ENCODE measurements at regions not wholly inside any gene's neighbourhood (a gene's known extent, or its start where the extent isn't known, plus 50 kb on each side); places are given as distances from the start of the nearest gene placed in this dataset.
"Not testable (repeated sequence)": the region's sequence is repeated elsewhere in the genome, so short reads cannot be mapped to it uniquely, and the experiment has no call there.

DNA sequence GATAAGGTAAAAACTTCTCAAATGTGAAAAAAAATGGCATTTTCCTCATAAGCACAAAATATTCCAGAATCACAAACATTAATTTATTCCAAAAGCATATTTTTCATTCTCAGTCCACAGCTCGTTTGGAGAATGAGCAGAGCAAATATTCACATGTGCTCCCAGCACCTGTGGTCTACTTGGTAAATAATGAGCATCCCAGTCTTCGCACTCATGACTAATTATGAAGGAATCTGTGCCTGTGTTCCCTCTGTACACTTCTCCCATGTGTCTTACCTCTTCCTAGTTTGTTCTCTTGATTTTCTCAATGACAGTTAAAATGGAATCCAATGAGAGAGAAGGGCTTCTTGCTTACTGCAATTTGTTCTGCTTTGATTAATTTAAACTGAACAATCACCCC lies 671.0 kb upstream of the SOX11 start (continued):
- TF ChIP-seq HOXB13 (CRISPR knock-in tag; IDR thresholded peaks at IDR 0.05; ENCODE audit: low read depth) (no peak), TFCP2L1 (CRISPR knock-in tag; IDR thresholded peaks at IDR 0.05) (no peak), RAD21 (conservative IDR thresholded peaks at IDR 0.05 in 1 of 2, IDR thresholded peaks at IDR 0.05 in 1 of 2) (no peak)

GRCh38 chr2:5022061-5022460 lies 670.1 kb upstream of the SOX11 start:
- Histone ChIP-seq H3K4me2 (no peak overlapping the region), H3K4me1 (no peaks in the 10 kb centered on the region), H3K27ac (no peak overlapping the region), H3K4me3 (no peak overlapping the region), H3K9me3 (peaks cover 32% of the 10 kb centered on the region)
- DNase-seq (ENCODE audit: low read depth in 1 of 2, low spot score in 1 of 2) (no peak), ATAC-seq (no peak), FAIRE-seq (no peak)
- ChIA-PET POLR2A (no interaction called here), CTCF (no interaction called here)
- 62% methylated on average over 3 of the region's 3 CpGs for WGBS (ENCODE audit: missing lambda C conversion rate)
- TF ChIP-seq CTCF (IDR thresholded peaks at IDR 0.05) (no peak), HOXA7 (CRISPR knock-in tag; IDR thresholded peaks at IDR 0.05) (no peak), ZC3H11A (IDR thresholded peaks at IDR 0.05) (no peak), ZNF302 (CRISPR knock-in tag; IDR thresholded peaks at IDR 0.05) (no peak)
- TF ChIP-seq, protein P1, sequence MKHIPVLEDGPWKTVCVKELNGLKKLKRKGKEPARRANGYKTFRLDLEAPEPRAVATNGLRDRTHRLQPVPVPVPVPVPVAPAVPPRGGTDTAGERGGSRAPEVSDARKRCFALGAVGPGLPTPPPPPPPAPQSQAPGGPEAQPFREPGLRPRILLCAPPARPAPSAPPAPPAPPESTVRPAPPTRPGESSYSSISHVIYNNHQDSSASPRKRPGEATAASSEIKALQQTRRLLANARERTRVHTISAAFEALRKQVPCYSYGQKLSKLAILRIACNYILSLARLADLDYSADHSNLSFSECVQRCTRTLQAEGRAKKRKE (CRISPR knock-in tag; IDR thresholded peaks at IDR 0.05; ENCODE audit: low read depth), result no peak

GRCh38 chr2:5022708-5023635 lies 669.2 kb upstream of the SOX11 start:
- CTCF ChIA-PET, FAIRE-seq: not testable (repeated sequence)

GRCh38 chr2:5026571-5027234 lies 665.5 kb upstream of the SOX11 start:
- POLR2A ChIA-PET, result no interaction called here
- 34% methylated on average over 9 of the region's 9 CpGs for WGBS (ENCODE audit: missing lambda C conversion rate)
- FAIRE-seq, result no peak
- TF ChIP-seq KDM5A (IDR thresholded peaks at IDR 0.05), result no peak
- TF ChIP-seq EHF (CRISPR knock-in tag; IDR thresholded peaks at IDR 0.05), result no peak
- TF ChIP-seq PHF8 (IDR thresholded peaks at IDR 0.05; ENCODE audit: borderline replicate concordance, low read depth), result no peak
- TF ChIP-seq MAX (IDR thresholded peaks at IDR 0.05), result no peak
- no peak for TF ChIP-seq ESRRA (IDR thresholded peaks at IDR 0.05; ENCODE audit: borderline replicate concordance, low read length)
- TF ChIP-seq MYC (IDR thresholded peaks at IDR 0.05; ENCODE audit: borderline replicate concordance, low read length), result no peak
- TF ChIP-seq MAFK (IDR thresholded peaks at IDR 0.05; ENCODE audit: partially characterized antibody), result no peak
- TF ChIP-seq KDM1A (IDR thresholded peaks at IDR 0.05; ENCODE audit: low read depth), result no peak
- TF ChIP-seq RARB (CRISPR knock-in tag; IDR thresholded peaks at IDR 0.05), result no peak
- TF ChIP-seq FOSB (CRISPR knock-in tag; IDR thresholded peaks at IDR 0.05), result no peak
- no peak for TF ChIP-seq RCOR1 (IDR thresholded peaks at IDR 0.05; ENCODE audit: low read depth, low read length)
- TF ChIP-seq USF2 (IDR thresholded peaks at IDR 0.05), result no peak
- TF ChIP-seq, protein P2, sequence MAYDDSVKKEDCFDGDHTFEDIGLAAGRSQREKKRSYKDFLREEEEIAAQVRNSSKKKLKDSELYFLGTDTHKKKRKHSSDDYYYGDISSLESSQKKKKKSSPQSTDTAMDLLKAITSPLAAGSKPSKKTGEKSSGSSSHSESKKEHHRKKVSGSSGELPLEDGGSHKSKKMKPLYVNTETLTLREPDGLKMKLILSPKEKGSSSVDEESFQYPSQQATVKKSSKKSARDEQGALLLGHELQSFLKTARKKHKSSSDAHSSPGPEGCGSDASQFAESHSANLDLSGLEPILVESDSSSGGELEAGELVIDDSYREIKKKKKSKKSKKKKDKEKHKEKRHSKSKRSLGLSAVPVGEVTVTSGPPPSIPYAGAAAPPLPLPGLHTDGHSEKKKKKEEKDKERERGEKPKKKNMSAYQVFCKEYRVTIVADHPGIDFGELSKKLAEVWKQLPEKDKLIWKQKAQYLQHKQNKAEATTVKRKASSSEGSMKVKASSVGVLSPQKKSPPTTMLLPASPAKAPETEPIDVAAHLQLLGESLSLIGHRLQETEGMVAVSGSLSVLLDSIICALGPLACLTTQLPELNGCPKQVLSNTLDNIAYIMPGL (CRISPR knock-in tag; IDR thresholded peaks at IDR 0.05; ENCODE audit: borderline replicate concordance), result no peak
- no peak for TF ChIP-seq HOXB5 (CRISPR knock-in tag; IDR thresholded peaks at IDR 0.05)
- TF ChIP-seq BCL3 (IDR thresholded peaks at IDR 0.05), result no peak
- TF ChIP-seq HEYL (CRISPR knock-in tag; IDR thresholded peaks at IDR 0.05), result no peak

More at GRCh38 chr2:5022708-5023635, 669.2 kb upstream of the SOX11 start:
- H3K4me1 ChIP-seq; H3K27ac ChIP-seq; H3K4me3 ChIP-seq; DNase-seq (ENCODE audit: low read depth in 1 of 2, low spot score in 1 of 2); ATAC-seq; H3K4me2 ChIP-seq; POLR2A ChIA-PET: not testable (repeated sequence)
- peaks cover 29% of the 10 kb centered on the region for H3K9me3 ChIP-seq

More at GRCh38 chr2:5026571-5027234, 665.5 kb upstream of the SOX11 start:
- DNase-seq (ENCODE audit: low read depth in 1 of 2, low spot score in 1 of 2) (no peak), ATAC-seq (no peak)
- H3K9me3 ChIP-seq, result peaks cover 32% of the 10 kb centered on the region
- H3K4me2 ChIP-seq, result no peak overlapping the region
- no peaks in the 10 kb centered on the region for H3K4me1 ChIP-seq
- H3K4me3 ChIP-seq, result no peak overlapping the region
- H3K27ac ChIP-seq, result no peak overlapping the region
- CTCF ChIA-PET, result no interaction called here
